Lung microvascular endothelial cell (primary cell): ENCODE measurements at regions not wholly inside any gene's neighbourhood (a gene's known extent, or its start where the extent isn't known, plus 50 kb on each side); places are given as distances from the start of the nearest gene placed in this dataset.

ENCODE experiments used
- DNase-seq, 2 donors: peaks; one replicate each; pipeline versions ENCODE4 v3.0.0 to v3.0.0-alpha.2; 2010; ENCODE audit warnings: low read depth in 2 of 2

GRCh38 chr12:93042684-93043083, 113.6 kb upstream of the EEA1 start:
- DNase-seq, result no peak

DNA sequence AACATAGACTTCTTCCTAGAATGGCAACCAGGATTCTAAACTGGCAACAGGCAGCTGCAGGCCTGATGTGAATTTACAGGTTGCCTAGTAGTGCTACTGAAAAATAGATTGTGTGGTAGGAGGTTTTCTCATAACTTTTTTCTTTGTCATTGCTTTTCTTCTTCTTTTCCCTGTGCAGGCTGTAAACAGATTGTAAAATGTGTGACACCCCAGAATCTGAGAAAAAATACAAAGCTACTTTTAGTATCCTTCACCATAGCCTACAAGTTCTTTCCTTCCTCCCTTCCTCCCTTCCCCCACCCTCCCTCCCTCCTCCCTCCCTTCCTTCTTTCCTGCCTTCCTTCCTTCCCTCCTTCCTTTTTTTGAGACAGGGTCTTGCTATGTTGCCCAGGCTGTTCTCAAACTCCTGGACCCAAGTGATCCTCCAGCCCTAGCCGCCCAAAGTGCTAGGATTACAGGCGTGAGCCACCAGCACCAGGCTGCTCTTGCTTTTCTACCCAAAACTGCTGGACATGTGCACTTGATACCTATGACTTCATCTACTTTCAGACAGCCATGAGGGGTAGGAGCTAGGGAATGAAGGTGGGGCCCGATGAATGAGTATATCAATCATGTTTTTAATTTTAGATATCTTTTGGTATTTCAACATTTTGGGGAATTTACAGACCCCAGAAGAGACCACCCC, 114.2 kb upstream of the EEA1 start:
- DNase-seq, result no peak

GRCh38 chr12:93043877-93044209, 114.7 kb upstream of the EEA1 start:
- DNase-seq, result no peak

GRCh38 chr12:93047118-93047517, 118.0 kb upstream of the EEA1 start:
- no peak for DNase-seq

- DNase-seq, result no peak
Measured at GRCh38 chr12:93048656-93049055, 119.6 kb upstream of the EEA1 start.

DNA sequence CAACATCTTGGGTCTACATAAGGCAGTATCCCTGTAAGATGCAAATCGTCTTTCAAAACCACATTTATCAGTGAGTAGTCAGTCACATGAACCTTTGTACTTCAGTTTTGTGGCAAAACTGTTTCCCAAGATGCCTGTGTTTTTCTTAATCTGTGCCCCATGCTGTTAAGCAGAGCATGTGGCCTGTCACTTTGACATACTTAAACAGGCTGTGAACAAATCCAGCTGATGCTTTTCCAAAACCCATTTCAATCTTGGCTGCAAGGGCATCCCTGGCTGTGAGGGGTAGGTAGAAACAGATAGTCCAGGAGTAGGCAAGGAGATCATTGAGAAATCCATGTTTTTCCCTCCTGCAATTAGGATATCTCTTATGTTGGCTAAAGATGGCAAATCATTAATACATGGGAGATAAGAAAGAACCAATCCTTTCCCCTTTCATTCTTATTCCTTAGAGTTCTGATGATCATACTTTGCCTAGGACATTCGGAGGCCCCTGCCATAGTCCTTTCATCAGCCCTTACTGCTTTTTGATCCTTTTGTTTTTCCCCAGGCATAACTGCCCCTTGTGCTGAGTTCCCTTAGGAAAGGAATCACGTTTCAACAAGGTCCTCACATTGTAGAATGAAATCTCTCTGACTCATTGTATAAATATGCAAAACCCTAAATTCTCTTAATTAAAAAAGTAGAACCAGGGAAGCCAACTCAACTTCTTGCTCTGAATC, 121.1 kb upstream of the EEA1 start:
- peak in 1 of 2 donors; percentile 48 for DNase-seq

DNA sequence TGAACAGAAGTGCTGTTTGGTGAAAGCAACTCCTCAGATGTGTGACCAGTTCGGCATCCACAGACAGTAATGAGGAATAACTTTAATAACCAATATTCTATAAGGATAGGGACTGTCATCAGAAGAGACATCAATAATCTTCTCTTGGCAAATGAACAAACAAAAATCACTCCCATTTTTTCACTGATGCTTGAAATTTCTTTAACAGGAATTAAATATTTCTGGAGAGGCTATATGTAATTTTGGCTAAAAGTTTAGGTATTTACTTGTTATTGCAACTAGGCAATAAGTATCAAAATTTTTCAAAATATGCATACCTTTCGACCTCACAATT, 121.6 kb upstream of the EEA1 start:
- no peak for DNase-seq

- peak in 1 of 2 donors; percentile 59 for DNase-seq
Measured at GRCh38 chr12:93054021-93054420, 124.9 kb upstream of the EEA1 start.

GRCh38 chr12:93055221-93055620, 126.1 kb upstream of the EEA1 start:
- no peak for DNase-seq

GRCh38 chr12:93056971-93057535, 128.0 kb upstream of the EEA1 start:
- DNase-seq, result no peak

DNA sequence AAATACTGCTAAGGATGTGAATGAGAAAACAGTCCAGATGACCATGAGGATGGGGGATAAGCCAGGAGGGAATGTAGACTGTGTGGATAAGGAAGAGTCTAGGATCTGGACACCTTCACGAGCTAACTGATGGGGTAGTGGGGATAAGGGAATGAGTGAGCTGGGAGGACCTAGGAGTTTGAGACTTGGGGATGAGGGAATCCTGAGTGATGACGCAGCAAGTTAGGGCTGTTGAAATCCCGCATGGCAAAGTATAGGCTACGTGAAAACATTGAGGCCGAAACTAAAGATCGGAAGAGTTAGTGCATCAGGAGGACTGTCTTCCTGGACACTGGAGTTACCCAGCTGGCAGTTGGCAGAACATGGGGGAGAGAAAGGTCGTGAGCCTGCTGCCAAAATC, 129.2 kb upstream of the EEA1 start:
- DNase-seq, result no peak

DNA sequence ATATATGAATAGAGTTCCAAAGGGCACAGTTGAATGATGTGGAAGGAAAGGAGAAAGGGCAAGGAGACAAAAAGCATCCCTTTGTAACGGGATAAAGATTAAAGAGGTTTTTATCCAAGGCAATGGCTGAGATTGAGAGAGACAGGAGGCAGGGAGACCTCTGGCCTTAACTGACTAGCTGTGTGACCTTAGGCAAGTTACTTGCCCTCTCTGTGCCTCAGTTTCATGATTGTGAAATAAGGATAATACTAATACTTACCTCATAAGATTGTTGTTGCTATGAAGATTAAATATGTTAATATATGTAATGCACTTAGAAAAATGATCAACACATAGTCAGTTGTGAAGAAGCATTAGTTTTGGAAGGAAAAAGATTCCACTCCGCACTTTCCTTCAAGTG, 130.2 kb upstream of the EEA1 start:
- no peak for DNase-seq

DNA sequence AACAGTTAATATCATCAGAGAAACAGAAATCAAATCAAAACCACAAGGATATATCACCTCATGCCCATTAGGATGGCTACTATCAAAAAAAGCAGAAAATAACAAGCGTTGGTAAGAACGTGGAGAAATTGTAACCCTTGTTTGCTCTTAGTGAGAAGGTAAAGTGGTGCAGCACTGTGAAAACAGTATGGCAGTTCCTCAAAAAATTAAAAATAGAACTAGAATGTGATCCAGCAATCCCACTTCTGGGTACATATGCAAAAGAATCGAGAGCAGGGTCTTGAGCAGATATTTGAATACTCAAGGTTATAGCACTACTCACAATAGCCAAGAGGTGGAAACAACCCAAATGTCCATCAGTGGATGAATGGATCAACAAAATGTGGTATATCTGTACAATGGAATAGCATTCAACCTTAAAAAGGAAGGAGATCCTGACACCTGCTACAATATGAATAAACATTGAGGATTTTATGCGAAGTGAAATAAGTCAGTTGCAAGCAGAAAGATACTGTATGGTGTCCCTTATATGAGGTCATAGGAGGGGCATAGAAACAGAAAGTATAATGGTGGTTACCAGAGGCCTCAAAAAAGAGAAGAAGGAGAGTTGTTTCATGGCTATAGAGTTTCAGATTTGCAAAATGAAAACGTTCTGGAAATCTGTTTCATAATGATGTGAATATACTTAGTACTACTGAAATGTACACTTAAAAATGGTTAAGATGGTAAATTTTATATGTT, 131.0 kb upstream of the EEA1 start:
- DNase-seq, result peak in 1 of 2 donors; percentile 5

GRCh38 chr12:93060666-93061472, 131.8 kb upstream of the EEA1 start:
- DNase-seq, result peak; percentile 20 to 90

- DNase-seq, result peak in 1 of 2 donors; percentile 5
Measured at GRCh38 chr12:93061473-93062419, 132.7 kb upstream of the EEA1 start.

DNA sequence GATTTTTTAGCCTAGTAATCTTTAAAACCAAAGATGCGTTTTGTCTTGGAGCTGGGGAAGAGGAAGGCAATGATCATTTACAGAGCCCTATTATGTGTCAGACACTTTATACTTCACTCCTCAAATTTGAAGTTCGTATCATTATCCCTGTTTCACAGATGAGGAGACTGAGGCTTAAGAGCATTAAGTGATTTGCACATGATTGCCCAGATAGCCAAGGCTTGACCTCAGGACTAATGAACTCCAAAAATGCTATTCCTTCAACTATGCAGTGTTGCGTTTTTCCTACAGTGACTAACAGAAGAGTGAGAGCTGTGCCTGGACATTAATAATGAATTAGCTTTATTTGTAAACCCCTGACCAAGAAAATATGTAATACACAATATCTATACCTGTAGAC, 136.8 kb upstream of the EEA1 start:
- no peak for DNase-seq

DNA sequence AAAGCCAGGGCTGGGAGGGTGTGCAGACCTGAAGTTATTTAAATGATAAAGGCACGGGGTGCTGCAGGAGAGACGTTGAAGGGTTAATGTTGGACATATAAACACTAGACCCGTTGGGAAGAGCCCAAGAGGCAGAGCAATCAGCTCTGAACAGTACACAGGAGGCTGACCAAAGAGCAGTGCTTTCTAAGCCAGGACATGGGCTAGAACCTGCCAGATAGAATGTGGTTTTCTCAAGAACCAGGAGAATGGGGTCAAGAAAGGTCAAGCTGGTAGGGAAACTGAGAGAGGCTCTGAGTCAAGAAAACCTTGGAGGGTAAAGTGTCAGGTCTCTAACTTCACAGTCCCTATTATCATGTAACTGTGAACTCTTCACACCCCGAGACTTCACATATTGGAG, 143.2 kb upstream of the EEA1 start:
- DNase-seq, result no peak

GRCh38 chr12:93073324-93073723, 144.2 kb upstream of the EEA1 start:
- DNase-seq, result no peak

GRCh38 chr12:93078059-93078458, 149.0 kb upstream of the EEA1 start:
- DNase-seq, result no peak

GRCh38 chr12:93078577-93078976, 149.5 kb upstream of the EEA1 start:
- no peak for DNase-seq

- no peak for DNase-seq
Measured at GRCh38 chr12:93079271-93079670, 150.2 kb upstream of the EEA1 start.
